Epidermal melanocyte (primary cell): ENCODE measurements at regions not wholly inside any gene's neighbourhood (a gene's known extent, or its start where the extent isn't known, plus 50 kb on each side); places are given as distances from the start of the nearest gene placed in this dataset.
"Not testable (repeated sequence)": the region's sequence is repeated elsewhere in the genome, so short reads cannot be mapped to it uniquely, and the experiment has no call there.

Experiments
- DNase-seq: peaks from one replicate; pipeline ENCODE4 v3.0.0; 2011; ENCODE audit warnings: low spot score; ENCODE audit not compliant: insufficient read length

- DNase-seq: no peak
Measured at GRCh38 chr20:19868441-19868840, 110.4 kb downstream of the RIN2 start.

- DNase-seq: no peak
Measured at GRCh38 chr20:19872001-19872400, 113.9 kb downstream of the RIN2 start.

DNA sequence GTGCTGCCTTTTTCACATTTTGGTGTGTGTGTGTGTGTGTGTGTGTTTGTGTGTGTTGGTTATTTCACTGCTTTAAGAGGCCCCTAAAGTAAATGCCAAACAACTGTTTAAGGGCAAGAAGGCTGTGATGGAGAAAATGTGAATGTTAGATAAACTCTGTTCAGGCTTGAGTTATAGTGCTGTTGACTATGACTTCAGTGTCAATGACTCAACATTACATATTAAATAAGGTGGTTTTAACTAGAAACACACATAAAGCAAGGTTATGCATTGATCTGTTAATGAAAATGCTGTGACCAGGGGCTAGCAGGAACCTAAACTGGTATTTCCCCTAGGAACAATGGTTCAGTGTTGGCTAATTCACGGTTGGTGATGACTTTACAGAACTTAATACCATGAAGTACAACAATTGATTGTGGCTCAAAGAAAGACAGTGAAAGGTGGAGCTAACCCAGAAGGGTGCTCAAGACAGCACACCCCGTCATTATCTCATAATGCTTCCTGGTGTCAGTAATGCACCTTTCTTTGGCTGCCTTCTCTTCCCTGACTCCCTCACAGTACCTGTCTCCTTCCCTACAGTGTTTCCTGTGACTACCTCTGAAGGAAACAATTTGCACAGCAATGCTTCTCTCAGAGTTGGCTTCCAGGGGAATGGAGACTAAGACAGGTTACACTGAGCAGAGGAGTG, 116.1 kb downstream of the RIN2 start:
- no peak for DNase-seq

- DNase-seq: no peak
Measured at GRCh38 chr20:19875376-19876221, 117.5 kb downstream of the RIN2 start.

- DNase-seq: no peak
Measured at GRCh38 chr20:19876828-19877460, 118.9 kb downstream of the RIN2 start.

- not testable (repeated sequence) for DNase-seq
Measured at GRCh38 chr20:19879874-19880255, 121.8 kb downstream of the RIN2 start.

DNA sequence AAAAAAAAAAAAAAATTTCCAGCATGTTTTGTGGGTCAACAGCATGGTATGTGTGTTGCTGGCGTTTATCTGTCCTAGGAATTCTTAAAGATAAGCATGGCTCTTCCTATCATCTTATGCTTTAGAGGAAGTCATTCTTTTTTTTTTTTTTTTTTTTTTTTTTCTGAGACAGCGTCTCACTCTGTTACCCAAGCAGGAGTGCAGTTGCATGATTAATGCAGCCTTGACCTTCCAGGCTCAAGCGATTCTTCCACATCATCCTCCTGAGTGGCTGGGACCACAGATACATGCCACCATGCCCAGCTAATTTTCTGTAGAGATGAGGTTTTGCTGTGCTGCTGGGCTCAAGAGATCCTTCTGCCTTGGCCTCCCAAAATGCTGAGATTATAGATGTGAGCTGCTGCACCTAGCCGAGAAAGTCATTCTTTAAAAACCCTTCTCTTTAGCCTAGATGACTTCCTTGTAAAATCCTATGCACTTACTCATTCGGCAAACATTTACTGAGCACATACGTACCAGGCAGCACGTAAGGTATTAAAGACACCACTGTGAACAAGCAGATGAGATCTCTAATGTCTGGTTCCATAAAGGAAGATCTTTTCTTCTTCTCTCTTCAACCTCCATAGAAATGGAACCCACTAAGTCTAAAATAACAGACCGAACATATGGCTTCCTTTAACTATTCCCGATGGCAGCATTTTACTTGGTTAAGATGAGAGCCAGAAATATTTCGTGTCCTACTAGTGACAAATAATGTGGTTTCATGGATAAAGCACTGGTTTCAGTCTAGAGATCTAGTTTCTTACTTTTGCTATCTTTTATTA, 122.4 kb downstream of the RIN2 start:
- DNase-seq: no peak

DNA sequence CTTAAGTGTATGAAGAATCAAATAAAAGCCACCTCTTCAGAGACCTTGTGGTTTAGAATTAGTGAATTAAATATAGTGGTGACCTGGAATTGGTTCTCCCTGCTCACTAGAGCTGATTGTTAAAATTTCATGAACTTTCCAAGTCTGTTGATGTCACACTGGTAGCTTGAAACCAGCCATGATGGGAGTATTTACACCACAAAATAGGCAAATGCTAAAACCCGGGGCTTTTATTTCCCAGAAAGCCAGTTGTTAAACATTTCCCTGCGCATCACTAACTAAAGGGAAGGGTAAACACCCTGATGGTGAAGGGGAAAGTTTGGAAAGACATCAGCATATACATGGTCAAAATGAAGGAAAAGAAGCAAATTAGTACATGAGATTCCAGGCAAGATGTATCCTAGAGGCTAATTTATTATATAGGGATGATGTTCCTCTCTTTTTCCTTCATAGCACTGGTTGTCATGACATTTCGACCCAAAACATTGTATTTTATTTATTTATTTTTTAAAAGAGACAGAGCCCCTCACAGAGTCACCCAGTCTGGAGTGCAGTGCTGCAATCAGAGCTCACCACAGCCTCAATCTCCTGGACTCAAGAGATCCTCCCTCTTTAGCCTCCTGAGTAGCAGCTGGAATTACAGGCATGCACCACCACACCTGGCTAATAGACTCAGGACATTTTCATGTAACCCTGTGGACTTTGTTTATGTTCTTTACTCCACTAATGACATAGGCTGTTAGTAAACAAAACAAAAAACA, 123.2 kb downstream of the RIN2 start:
- DNase-seq: no peak

GRCh38 chr20:19881990-19882389, 123.9 kb downstream of the RIN2 start:
- no peak for DNase-seq

GRCh38 chr20:19882446-19882845, 124.4 kb downstream of the RIN2 start:
- DNase-seq: no peak

- no peak for DNase-seq
Measured at GRCh38 chr20:19883501-19883900, 125.4 kb downstream of the RIN2 start.

DNA sequence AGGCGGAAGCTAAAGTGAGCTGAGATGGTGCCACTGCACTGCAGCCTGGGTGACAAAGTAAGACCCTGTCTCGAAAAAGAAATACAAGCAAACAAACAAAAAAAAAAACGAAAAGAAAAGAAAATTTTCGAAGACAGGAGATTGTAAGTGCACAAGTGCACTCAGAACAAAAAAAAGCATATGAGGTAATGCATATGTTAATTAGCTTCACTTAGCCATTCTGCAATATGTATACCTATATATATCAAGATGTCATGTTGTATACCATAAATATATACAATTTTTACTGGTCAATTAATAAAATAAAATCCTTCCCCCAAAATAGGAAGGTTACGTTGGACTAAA, 127.5 kb downstream of the RIN2 start:
- DNase-seq: no peak

DNA sequence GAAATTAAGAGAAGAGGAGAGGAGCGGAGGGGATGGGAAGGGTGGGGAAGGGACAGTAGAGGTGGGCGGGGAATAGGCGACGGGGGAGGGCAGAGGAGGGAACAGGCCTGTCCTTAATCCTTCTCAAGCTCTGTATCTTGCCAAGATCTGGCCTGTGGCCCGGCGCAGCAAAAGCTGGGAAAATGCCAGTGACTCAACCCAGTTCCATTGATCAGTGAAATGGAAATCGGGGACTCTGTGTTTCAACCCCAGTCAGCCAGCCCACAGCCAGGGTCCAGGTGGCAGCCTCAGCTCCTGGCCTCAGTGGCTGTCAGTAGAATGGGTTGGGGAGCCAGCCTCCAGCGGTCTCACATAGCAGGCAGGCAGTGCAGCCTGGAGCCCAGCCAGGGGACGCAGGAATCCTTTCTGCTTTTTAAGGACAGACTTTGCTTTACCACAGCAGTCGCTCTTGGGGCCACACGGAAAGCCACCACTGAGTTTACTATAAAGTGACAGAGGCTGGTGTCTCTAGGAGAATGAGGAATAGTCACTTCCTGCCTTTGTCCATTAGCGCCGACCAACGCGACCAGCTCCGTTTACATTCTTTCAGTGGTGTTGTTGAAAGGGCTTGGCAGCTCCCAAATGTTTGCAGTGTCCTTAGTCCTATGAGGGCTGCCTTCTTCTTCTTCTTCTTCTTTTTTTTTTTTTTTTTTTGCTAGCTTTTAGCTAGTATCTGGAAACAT, 128.0 kb downstream of the RIN2 start:
- no peak for DNase-seq

DNA sequence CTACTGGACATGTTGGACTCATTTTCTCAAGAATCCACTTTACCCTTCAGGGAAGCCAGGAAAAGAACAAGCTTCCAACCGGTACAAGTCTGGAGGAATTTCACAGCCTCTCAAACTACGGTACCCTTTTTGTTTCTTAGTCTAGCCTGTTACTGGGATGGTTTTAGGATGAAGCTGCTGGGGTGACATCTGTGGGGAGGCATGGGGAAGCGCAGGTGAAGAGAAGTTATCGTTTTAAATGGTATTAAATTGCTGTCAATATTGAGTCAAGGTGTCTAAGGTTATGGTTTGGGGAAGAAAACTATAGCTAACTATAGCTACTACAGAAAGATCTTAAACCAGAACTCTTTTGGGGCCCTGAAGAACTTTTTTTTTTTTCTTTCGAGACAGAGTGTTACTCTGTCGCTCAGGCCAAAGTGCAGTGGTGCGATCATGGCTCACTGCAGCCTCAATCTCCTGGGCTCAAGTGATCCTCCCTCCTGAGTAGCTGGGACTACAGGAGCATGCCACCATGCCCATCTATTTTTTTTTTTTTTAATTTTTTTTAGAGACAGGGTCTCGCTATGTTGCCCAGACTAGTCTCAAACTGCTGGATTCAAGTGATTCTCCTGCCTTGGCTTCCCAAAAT, 128.7 kb downstream of the RIN2 start:
- DNase-seq: no peak

DNA sequence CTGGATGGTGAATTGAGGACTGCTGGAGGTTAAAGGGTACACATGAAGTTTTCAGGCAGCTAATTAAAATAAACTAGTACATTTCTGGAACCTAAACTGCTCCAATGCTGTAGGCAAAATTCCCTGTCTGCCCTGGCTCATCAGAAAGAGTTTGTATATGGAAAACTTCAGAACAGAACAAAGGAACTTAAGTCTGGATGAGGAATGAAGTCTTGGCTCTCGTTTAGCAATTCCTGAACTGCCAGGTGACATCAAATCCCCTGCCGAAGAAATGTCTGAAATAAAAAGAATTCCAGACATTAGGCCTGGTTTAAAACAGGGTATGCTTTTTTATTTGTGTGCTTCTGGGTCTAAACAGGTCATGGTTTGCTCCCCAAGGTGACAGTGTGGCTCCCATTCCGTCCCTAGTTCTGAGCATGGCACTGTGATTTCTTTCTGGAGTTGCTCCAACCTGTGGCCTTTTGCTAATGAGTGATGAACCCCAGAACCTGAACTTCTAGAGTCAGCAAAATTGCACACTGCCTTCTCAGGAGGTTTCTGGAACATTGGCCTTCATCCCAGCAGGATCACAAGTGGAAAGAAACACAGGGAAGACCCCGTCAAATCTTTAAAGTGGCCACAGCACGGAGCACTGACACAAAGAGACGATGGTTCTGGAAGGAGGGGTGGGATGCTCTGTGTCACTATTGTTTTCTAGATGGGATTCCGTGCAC, 129.4 kb upstream of the NAA20 start:
- no peak for DNase-seq

- DNase-seq: no peak
Measured at GRCh38 chr20:19888269-19888671, 128.9 kb upstream of the NAA20 start.

GRCh38 chr20:19889011-19889953, 127.9 kb upstream of the NAA20 start:
- peak; percentile 45 for DNase-seq

GRCh38 chr20:19890445-19891051, 126.6 kb upstream of the NAA20 start:
- no peak for DNase-seq
